Neural cell (in vitro differentiated cells): ENCODE measurements at regions not wholly inside any gene's neighbourhood (a gene's known extent, or its start where the extent isn't known, plus 50 kb on each side); places are given as distances from the start of the nearest gene placed in this dataset.

ENCODE experiments used
- EZH2 ChIP-seq: fragments of 200-600, 300-800 bp; shearing (Covaris generic), sonication (generic); IDR thresholded peaks from 2 replicates; pipeline ENCODE4 v1.6.1; 2014; ENCODE audit warnings: antibody characterized with exemption, low read length, borderline replicate concordance, mild to moderate bottlenecking; ENCODE audit not compliant: insufficient read depth, poor library complexity, severe bottlenecking
- SMC3 ChIP-seq: fragments of 450-650 bp; conservative IDR thresholded peaks from 2 replicates; pipeline ENCODE4 v1.6.1; 2014; ENCODE audit warnings: antibody characterized with exemption, mild to moderate bottlenecking, moderate library complexity; ENCODE audit not compliant: poor library complexity
- TF ChIP-seq, protein P1 (sequence below): fragments of 450-650 bp; IDR thresholded peaks from 2 replicates; pipeline ENCODE4 v1.5.1; 2014; ENCODE audit warnings: antibody characterized with exemption, mild to moderate bottlenecking, moderate library complexity; ENCODE audit not compliant: poor library complexity, severe bottlenecking

DNA sequence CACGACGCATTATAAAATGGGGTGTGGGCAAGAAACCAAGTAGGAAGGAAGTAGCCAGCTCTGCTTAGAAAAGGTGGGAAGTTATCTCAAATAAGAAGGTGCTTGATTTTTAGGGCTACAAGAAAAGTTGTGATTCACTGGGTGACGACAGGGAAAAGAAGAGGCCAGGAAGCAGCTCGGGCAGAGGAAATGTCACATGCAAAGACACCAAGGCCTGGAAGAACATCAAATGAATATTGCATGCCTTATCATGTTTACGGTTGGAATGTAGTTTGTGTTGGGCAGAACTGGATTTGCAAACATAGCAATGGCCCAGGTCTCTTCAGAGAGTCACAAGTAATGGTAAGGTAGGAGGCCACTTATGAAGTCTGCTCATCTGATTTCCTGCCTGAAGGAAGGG, 610.6 kb downstream of the IRS1 start:
- TF ChIP-seq, protein P1, sequence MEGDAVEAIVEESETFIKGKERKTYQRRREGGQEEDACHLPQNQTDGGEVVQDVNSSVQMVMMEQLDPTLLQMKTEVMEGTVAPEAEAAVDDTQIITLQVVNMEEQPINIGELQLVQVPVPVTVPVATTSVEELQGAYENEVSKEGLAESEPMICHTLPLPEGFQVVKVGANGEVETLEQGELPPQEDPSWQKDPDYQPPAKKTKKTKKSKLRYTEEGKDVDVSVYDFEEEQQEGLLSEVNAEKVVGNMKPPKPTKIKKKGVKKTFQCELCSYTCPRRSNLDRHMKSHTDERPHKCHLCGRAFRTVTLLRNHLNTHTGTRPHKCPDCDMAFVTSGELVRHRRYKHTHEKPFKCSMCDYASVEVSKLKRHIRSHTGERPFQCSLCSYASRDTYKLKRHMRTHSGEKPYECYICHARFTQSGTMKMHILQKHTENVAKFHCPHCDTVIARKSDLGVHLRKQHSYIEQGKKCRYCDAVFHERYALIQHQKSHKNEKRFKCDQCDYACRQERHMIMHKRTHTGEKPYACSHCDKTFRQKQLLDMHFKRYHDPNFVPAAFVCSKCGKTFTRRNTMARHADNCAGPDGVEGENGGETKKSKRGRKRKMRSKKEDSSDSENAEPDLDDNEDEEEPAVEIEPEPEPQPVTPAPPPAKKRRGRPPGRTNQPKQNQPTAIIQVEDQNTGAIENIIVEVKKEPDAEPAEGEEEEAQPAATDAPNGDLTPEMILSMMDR, result no peak
- no peak for TF ChIP-seq EZH2
- TF ChIP-seq SMC3, result no peak
